ENCODE measurements at regions not wholly inside any gene's neighbourhood (a gene's known extent, or its start where the extent isn't known, plus 50 kb on each side); places are given as distances from the start of the nearest gene placed in this dataset.
"Not testable (repeated sequence)": the region's sequence is repeated elsewhere in the genome, so short reads cannot be mapped to it uniquely, and the experiment has no call there.

DNA sequence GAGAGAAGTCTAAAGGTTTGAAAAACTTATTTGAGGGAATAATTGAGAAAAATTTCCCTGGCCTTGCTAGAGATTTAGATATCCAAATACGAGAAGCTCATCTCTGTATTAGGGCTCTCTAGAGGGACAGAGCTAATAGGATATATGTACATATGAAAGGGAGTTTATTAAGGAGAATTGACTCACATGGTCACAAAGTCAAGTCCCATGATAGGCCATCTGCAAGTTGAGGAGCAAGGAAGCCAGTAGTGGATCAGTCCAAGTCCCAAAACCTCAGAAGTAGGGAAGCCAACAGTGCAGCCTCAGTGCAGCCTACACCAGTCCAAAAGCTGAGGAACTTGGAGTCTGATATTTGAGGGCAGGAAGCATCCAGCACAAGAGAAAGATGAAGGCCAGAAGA lies 126.7 kb downstream of the PJA2 start:
- not testable (repeated sequence) for TF ChIP-seq CTCF (conservative IDR thresholded peaks at IDR 0.05; ENCODE audit: low read depth in 2 of 2); POLR2AphosphoS5 (IDR thresholded peaks at IDR 0.05; ENCODE audit: low read depth); EZH2 (IDR thresholded peaks at IDR 0.05; ENCODE audit: low read depth, unreplicated experiment); EZH2phosphoT487 (IDR thresholded peaks at IDR 0.05; ENCODE audit: unreplicated experiment); JUNB (IDR thresholded peaks at IDR 0.05; ENCODE audit: unreplicated experiment); ZNF114 (CRISPR knock-in tag; IDR thresholded peaks at IDR 0.05); ETS1 (IDR thresholded peaks at IDR 0.05); CREB1 (CRISPR knock-in tag; IDR thresholded peaks at IDR 0.05; ENCODE audit: low read depth)
- TF ChIP-seq, protein P1, sequence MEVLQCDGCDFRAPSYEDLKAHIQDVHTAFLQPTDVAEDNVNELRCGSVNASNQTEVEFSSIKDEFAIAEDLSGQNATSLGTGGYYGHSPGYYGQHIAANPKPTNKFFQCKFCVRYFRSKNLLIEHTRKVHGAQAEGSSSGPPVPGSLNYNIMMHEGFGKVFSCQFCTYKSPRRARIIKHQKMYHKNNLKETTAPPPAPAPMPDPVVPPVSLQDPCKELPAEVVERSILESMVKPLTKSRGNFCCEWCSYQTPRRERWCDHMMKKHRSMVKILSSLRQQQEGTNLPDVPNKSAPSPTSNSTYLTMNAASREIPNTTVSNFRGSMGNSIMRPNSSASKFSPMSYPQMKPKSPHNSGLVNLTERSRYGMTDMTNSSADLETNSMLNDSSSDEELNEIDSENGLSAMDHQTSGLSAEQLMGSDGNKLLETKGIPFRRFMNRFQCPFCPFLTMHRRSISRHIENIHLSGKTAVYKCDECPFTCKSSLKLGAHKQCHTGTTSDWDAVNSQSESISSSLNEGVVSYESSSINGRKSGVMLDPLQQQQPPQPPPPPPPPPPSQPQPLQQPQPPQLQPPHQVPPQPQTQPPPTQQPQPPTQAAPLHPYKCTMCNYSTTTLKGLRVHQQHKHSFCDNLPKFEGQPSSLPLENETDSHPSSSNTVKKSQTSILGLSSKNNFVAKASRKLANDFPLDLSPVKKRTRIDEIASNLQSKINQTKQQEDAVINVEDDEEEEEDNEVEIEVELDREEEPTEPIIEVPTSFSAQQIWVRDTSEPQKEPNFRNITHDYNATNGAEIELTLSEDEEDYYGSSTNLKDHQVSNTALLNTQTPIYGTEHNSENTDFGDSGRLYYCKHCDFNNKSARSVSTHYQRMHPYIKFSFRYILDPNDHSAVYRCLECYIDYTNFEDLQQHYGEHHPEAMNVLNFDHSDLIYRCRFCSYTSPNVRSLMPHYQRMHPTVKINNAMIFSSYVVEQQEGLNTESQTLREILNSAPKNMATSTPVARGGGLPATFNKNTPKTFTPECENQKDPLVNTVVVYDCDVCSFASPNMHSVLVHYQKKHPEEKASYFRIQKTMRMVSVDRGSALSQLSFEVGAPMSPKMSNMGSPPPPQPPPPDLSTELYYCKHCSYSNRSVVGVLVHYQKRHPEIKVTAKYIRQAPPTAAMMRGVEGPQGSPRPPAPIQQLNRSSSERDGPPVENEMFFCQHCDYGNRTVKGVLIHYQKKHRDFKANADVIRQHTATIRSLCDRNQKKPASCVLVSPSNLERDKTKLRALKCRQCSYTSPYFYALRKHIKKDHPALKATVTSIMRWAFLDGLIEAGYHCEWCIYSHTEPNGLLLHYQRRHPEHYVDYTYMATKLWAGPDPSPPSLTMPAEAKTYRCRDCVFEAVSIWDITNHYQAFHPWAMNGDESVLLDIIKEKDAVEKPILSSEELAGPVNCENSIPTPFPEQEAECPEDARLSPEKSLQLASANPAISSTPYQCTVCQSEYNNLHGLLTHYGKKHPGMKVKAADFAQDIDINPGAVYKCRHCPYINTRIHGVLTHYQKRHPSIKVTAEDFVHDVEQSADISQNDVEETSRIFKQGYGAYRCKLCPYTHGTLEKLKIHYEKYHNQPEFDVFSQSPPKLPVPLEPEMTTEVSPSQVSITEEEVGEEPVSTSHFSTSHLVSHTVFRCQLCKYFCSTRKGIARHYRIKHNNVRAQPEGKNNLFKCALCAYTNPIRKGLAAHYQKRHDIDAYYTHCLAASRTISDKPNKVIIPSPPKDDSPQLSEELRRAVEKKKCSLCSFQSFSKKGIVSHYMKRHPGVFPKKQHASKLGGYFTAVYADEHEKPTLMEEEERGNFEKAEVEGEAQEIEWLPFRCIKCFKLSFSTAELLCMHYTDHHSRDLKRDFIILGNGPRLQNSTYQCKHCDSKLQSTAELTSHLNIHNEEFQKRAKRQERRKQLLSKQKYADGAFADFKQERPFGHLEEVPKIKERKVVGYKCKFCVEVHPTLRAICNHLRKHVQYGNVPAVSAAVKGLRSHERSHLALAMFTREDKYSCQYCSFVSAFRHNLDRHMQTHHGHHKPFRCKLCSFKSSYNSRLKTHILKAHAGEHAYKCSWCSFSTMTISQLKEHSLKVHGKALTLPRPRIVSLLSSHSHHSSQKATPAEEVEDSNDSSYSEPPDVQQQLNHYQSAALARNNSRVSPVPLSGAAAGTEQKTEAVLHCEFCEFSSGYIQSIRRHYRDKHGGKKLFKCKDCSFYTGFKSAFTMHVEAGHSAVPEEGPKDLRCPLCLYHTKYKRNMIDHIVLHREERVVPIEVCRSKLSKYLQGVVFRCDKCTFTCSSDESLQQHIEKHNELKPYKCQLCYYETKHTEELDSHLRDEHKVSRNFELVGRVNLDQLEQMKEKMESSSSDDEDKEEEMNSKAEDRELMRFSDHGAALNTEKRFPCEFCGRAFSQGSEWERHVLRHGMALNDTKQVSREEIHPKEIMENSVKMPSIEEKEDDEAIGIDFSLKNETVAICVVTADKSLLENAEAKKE (CRISPR knock-in tag; IDR thresholded peaks at IDR 0.05), result not testable (repeated sequence)
- TF ChIP-seq, protein P2, sequence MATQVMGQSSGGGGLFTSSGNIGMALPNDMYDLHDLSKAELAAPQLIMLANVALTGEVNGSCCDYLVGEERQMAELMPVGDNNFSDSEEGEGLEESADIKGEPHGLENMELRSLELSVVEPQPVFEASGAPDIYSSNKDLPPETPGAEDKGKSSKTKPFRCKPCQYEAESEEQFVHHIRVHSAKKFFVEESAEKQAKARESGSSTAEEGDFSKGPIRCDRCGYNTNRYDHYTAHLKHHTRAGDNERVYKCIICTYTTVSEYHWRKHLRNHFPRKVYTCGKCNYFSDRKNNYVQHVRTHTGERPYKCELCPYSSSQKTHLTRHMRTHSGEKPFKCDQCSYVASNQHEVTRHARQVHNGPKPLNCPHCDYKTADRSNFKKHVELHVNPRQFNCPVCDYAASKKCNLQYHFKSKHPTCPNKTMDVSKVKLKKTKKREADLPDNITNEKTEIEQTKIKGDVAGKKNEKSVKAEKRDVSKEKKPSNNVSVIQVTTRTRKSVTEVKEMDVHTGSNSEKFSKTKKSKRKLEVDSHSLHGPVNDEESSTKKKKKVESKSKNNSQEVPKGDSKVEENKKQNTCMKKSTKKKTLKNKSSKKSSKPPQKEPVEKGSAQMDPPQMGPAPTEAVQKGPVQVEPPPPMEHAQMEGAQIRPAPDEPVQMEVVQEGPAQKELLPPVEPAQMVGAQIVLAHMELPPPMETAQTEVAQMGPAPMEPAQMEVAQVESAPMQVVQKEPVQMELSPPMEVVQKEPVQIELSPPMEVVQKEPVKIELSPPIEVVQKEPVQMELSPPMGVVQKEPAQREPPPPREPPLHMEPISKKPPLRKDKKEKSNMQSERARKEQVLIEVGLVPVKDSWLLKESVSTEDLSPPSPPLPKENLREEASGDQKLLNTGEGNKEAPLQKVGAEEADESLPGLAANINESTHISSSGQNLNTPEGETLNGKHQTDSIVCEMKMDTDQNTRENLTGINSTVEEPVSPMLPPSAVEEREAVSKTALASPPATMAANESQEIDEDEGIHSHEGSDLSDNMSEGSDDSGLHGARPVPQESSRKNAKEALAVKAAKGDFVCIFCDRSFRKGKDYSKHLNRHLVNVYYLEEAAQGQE (IDR thresholded peaks at IDR 0.05; ENCODE audit: unreplicated experiment), result not testable (repeated sequence)

Data from GM23338 (cell line).